HepG2 (cell line): ENCODE measurements at regions not wholly inside any gene's neighbourhood (a gene's known extent, or its start where the extent isn't known, plus 50 kb on each side); places are given as distances from the start of the nearest gene placed in this dataset.

Source experiments
- ATAC-seq: fragments of 200-7000 bp; cut with Tn5 transposase; 3 replicates; pipeline ENCODE4 v1.9.1; 2020; ENCODE audit warnings: mild to moderate bottlenecking, moderate library complexity
- BruUV-seq: library from RNA; stranded (reverse); fragments of 400-500 nt; replicated peaks from 2 replicates; lab custom pipeline; 2021; lab: Mats Ljungman, UMichigan
- CTCF ChIA-PET: fragments of 300-600 bp; formaldehyde crosslinking; extraction: SDS; loops from one replicate; lab custom pipeline; 2021; ENCODE audit warnings: low total read pairs, inconsistent platforms, low intra/inter-chr PET ratio; lab: Yijun Ruan, JAX
- POLR2A ChIA-PET: fragments of 350-600 bp; sonication (Branson Sonifier 250); formaldehyde crosslinking; loops from one replicate; lab custom pipeline; 2020; ENCODE audit warnings: antibody characterized with exemption, inconsistent platforms; lab: Yijun Ruan, JAX
- DNase-seq: peaks from one replicate; pipeline ENCODE4 v3.0.0-alpha.2; 2015; ENCODE audit warnings: low spot score
- FAIRE-seq: peaks from 3 replicates; lab custom pipeline; 2011; peaks lifted over from hg19 to GRCh38; lab: Jason Lieb, UNC
- H2AFZ ChIP-seq: one replicate; pipeline ENCODE4 v1.6.1; 2011; ENCODE audit warnings: low read length, inconsistent platforms
- H3K27ac ChIP-seq: fragments of 300-600 bp; 3 replicates; pipeline ENCODE4 v1.8.0; 2011; ENCODE audit warnings: mixed run types, mild to moderate bottlenecking, mixed read lengths, low read length, inconsistent platforms; ENCODE audit not compliant: insufficient read depth; ENCODE audit errors: extremely low read length
- H3K27me3 ChIP-seq, 2 experiments: fragments of 200-600 bp in 1 of 2; 2 replicates in 1 of 2; 3 replicates in 1 of 2; pipeline versions ENCODE4 v1.6.0 to v1.8.0; 2011; ENCODE audit warnings: low read length in 2 of 2, mild to moderate bottlenecking in 2 of 2, moderate library complexity in 2 of 2, inconsistent platforms in 1 of 2; ENCODE audit not compliant: insufficient read depth in 2 of 2, control insufficient read depth in 1 of 2
- H3K36me3 ChIP-seq, 2 experiments: fragments of 200-600 bp in 1 of 2; replicated peaks in 1 of 2; 2 replicates in 1 of 2; 3 replicates in 1 of 2; pipeline versions ENCODE4 v1.5.1 to v1.8.0; 2011; ENCODE audit warnings: low read length in 2 of 2, inconsistent platforms in 1 of 2; ENCODE audit not compliant: insufficient read depth in 2 of 2, control insufficient read depth in 1 of 2
- H3K4me1 ChIP-seq: 2 replicates; pipeline ENCODE4 v1.5.1; 2012; ENCODE audit warnings: low read length, inconsistent platforms; ENCODE audit not compliant: insufficient read depth
- H3K4me2 ChIP-seq: 2 replicates; pipeline ENCODE4 v1.6.0; 2011; ENCODE audit warnings: low read depth, low read length, inconsistent platforms
- H3K4me3 ChIP-seq, 3 experiments: fragments of 200-600 bp in 1 of 3; sonication (generic), shearing (Covaris generic) in 1 of 3; replicated peaks in 1 of 3; 2 replicates each; pipeline ENCODE4 v1.5.1; 2011 to 2016; ENCODE audit warnings: low read length in 3 of 3, inconsistent platforms in 2 of 3, low read depth in 2 of 3, mild to moderate bottlenecking in 2 of 3, control low read depth in 1 of 3, mixed read lengths in 1 of 3; ENCODE audit not compliant: insufficient read depth in 1 of 3
- H3K79me2 ChIP-seq: one replicate; pipeline ENCODE4 v1.6.1; 2011; ENCODE audit warnings: low read length, inconsistent platforms; ENCODE audit not compliant: insufficient read depth
- H3K9ac ChIP-seq: 2 replicates; pipeline ENCODE4 v1.6.0; 2011; ENCODE audit warnings: mild to moderate bottlenecking, low read depth, low read length, inconsistent platforms; ENCODE audit not compliant: insufficient read depth
- H3K9me3 ChIP-seq: 2 replicates; pipeline ENCODE4 v1.5.1; 2012; ENCODE audit warnings: mild to moderate bottlenecking, low read length
- H4K20me1 ChIP-seq: 2 replicates; pipeline ENCODE4 v1.6.0; 2011; ENCODE audit warnings: inconsistent platforms, mild to moderate bottlenecking, low read length, moderate library complexity; ENCODE audit not compliant: insufficient read depth
- MAFF ChIP-seq: IDR thresholded peaks from 2 replicates; pipeline ENCODE4 v1.6.1; 2011; ENCODE audit warnings: low read depth, low read length, improper control_type of control experiment
- MAFK ChIP-seq, 2 experiments: IDR thresholded peaks in 1 of 2; conservative IDR thresholded peaks in 1 of 2; 2 replicates each; pipeline ENCODE4 v1.6.1; 2011; ENCODE audit warnings: improper control_type of control experiment in 2 of 2, low read length in 2 of 2
- ZBTB20 ChIP-seq: sonication (generic); formaldehyde crosslinking; IDR thresholded peaks from 2 replicates; pipeline ENCODE4 v1.8.1; 2023; ENCODE audit warnings: missing genetic modification reagents, low read depth, mild to moderate bottlenecking, borderline replicate concordance
- ZNF101 ChIP-seq: sonication (generic); formaldehyde crosslinking; IDR thresholded peaks from 2 replicates; pipeline ENCODE4 v1.4.0; 2020; ENCODE audit warnings: mild to moderate bottlenecking, low read depth, missing genetic modification reagents, borderline replicate concordance
- ZNF7 ChIP-seq: IDR thresholded peaks from 2 replicates; pipeline ENCODE4 v1.6.1; 2016; ENCODE audit warnings: missing biosample characterization, missing genetic modification reagents
- ZNF790 ChIP-seq: sonication (generic); formaldehyde crosslinking; IDR thresholded peaks from 2 replicates; pipeline ENCODE4 v1.8.0; 2022; ENCODE audit warnings: missing genetic modification reagents, mild to moderate bottlenecking, borderline replicate concordance
- ZNF792 ChIP-seq: IDR thresholded peaks from 2 replicates; pipeline ENCODE4 v1.6.1; 2016
- whole genome bisulfite sequencing: methylation state at CpG from one replicate; pipeline ENCODE4 v1.1.6; 2017; ENCODE audit warnings: low lambda C conversion rate; 5-methylcytosine and 5-hydroxymethylcytosine counted together
- in situ Hi-C: cut with HindIII; loops from 2 replicates; pipeline ENCODE4 v1.10.0; 2017; ENCODE audit warnings: low pct_unique_long_range_greater_than_20kb; ENCODE audit not compliant: extremely low pct_ligation_motif_present
- intact Hi-C: fragments of 100-400 bp; cut with micrococcal nuclease; formaldehyde crosslinking; loops from one replicate; pipeline ENCODE4 v1.10.0; 2022; ENCODE audit not compliant: unreplicated experiment
- TF ChIP-seq, protein P1 (sequence below): sonication (generic); formaldehyde crosslinking; IDR thresholded peaks from 2 replicates; pipeline ENCODE4 v1.8.0; 2022; ENCODE audit warnings: missing genetic modification reagents, low read depth, mild to moderate bottlenecking, borderline replicate concordance

DNA sequence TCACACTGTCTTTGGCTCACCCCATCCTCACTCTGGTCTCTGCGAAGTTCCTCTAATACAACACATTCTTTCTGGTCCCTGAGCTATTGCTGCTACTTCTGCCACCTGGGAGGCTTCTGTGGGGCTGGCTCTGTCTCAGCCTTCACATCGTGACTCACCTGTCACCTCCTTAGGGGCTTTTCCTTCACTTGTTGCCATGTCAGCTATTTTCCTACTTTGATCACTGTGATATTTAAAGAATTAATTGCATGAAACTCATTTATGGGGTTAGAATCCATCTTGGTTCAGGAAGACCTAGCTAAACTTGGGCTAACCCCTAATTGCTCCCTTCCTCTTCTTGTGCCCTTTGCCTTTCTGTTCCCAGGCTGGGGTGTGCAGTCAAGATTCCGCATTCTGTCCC, 346.9 kb downstream of the WDR72 start:
- TF ChIP-seq, protein P1, sequence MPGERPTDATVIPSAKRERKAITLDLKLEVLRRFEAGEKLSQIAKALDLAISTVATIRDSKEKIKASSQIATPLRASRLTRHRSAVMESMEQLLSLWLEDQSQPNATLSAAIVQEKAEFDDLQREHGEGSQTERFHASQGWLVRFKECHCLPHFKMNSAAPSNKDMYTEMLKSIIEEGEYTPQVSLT (CRISPR knock-in tag) = no peak
- TF ChIP-seq MAFK (conservative IDR thresholded peaks at IDR 0.05 in 1 of 2, IDR thresholded peaks at IDR 0.05 in 1 of 2; ENCODE audit: low read length in 2 of 2) (peak; percentile 85 to 90), MAFF (peak; percentile 83)
- no peaks in the 10 kb centered on the region for H3K79me2 ChIP-seq
- no peak overlapping the region for H3K9ac ChIP-seq
- no peaks in the 10 kb centered on the region for H4K20me1 ChIP-seq
- CTCF ChIA-PET = no interaction called here
- no peaks in the 10 kb centered on the region for H3K9me3 ChIP-seq
- no TSS peak for BruUV-seq
- ATAC-seq = no peak
- H2AFZ ChIP-seq = no peak overlapping the region
- H3K4me1 ChIP-seq = peaks cover 44% of the 10 kb centered on the region
- H3K4me3 ChIP-seq = no peak overlapping the region
- intact Hi-C loops (no loop called here), in situ Hi-C loops (no loop called here)
- FAIRE-seq = no peak
- H3K4me2 ChIP-seq = no peak overlapping the region
- no peak for DNase-seq
- POLR2A ChIA-PET = no interaction called here
- no peaks in the 10 kb centered on the region for H3K36me3 ChIP-seq
- no peak overlapping the region for H3K27ac ChIP-seq
- WGBS = 98% methylated on average over 3 of the region's 3 CpGs
- H3K27me3 ChIP-seq = no peaks in the 10 kb centered on the region

DNA sequence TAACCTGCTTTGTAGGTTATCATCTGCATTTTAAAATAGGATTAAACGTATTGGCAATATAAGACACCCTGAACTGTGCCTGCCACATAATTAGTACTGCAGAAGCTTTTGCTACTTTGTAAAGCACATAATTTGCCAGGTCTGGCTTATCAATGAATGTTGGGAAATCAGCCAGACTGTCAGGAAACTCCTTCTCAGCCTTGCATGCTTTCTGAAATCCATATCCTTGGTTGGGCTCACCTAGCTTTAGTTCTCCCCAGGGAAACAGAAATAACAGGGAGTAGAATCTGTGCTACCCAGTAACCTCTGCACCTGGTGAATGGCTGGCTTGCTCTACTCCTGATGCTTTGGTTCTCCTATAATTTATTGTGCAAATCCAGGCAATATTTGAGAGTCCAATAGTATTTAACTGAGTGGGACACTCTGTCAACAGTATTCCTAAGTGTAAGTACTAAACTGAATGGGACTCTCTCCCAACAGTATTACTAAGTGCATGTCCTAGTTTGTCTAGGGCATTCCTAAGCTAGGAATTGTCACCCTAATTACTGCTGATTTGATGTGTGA, 354.5 kb downstream of the WDR72 start:
- Histone ChIP-seq H3K79me2 (no peaks in the 10 kb centered on the region), H3K4me2 (no peak overlapping the region), H3K36me3 (no peaks in the 10 kb centered on the region), H4K20me1 (no peaks in the 10 kb centered on the region), H3K4me3 (no peak overlapping the region), H3K9ac (no peak overlapping the region), H3K27me3 (no peaks in the 10 kb centered on the region), H3K27ac (no peak overlapping the region), H3K4me1 (peaks cover 15% of the 10 kb centered on the region), H3K9me3 (no peaks in the 10 kb centered on the region), H2AFZ (no peak overlapping the region)
- FAIRE-seq = no peak
- WGBS = 100% methylated on average over 1 of the region's 1 CpG
- no peak for ATAC-seq
- TF ChIP-seq ZNF7 (CRISPR knock-in tag) (no peak), ZNF101 (CRISPR knock-in tag) (no peak), ZNF790 (no peak), ZBTB20 (CRISPR knock-in tag) (no peak), ZNF792 (CRISPR knock-in tag) (no peak)
- CTCF ChIA-PET = no interaction called here
- in situ Hi-C loops = no loop called here
- intact Hi-C loops = no loop called here
- BruUV-seq = no TSS peak
- no peak for DNase-seq
- POLR2A ChIA-PET = no interaction called here
